DMS79 (cell line): ENCODE measurements at regions not wholly inside any gene's neighbourhood (a gene's known extent, or its start where the extent isn't known, plus 50 kb on each side); places are given as distances from the start of the nearest gene placed in this dataset.

Experiments used
- DNase-seq: peaks from one replicate; lab custom pipeline; 2025; lab: John Stamatoyannopoulos, UW

GRCh38 chr15:38672814-38673670 lies 108.4 kb upstream of the RASGRP1 start:
- DNase-seq = no peak

GRCh38 chr15:38674448-38674847 lies 109.8 kb upstream of the RASGRP1 start:
- no peak for DNase-seq

GRCh38 chr15:38678281-38678680 lies 113.7 kb upstream of the RASGRP1 start:
- no peak for DNase-seq

GRCh38 chr15:38680775-38681174 lies 116.2 kb upstream of the RASGRP1 start:
- DNase-seq = no peak

GRCh38 chr15:38682363-38682762 lies 117.7 kb upstream of the RASGRP1 start:
- no peak for DNase-seq

- no peak for DNase-seq
Measured at GRCh38 chr15:38682861-38683260, 118.2 kb upstream of the RASGRP1 start.

GRCh38 chr15:38683382-38684242 lies 119.0 kb upstream of the RASGRP1 start:
- no peak for DNase-seq

GRCh38 chr15:38684440-38685010 lies 119.9 kb upstream of the RASGRP1 start:
- no peak for DNase-seq

GRCh38 chr15:38685686-38686339 lies 121.2 kb upstream of the RASGRP1 start:
- no peak for DNase-seq

- DNase-seq = no peak
Measured at GRCh38 chr15:38687340-38687739, 122.7 kb upstream of the RASGRP1 start.

- no peak for DNase-seq
Measured at GRCh38 chr15:38687775-38688495, 123.3 kb upstream of the RASGRP1 start.

GRCh38 chr15:38688761-38689160 lies 124.1 kb upstream of the RASGRP1 start:
- no peak for DNase-seq

- no peak for DNase-seq
Measured at GRCh38 chr15:38689522-38689921, 124.9 kb upstream of the RASGRP1 start.

GRCh38 chr15:38690216-38690615 lies 125.6 kb upstream of the RASGRP1 start:
- DNase-seq = no peak

GRCh38 chr15:38690719-38691332 lies 126.2 kb upstream of the RASGRP1 start:
- DNase-seq = no peak

GRCh38 chr15:38691377-38691776 lies 126.8 kb upstream of the RASGRP1 start:
- no peak for DNase-seq

GRCh38 chr15:38691965-38692788 lies 127.6 kb upstream of the RASGRP1 start:
- DNase-seq = no peak

- DNase-seq = no peak
Measured at GRCh38 chr15:38692789-38693062, 128.1 kb upstream of the RASGRP1 start.

- DNase-seq = no peak
Measured at GRCh38 chr15:38695249-38696108, 130.9 kb upstream of the RASGRP1 start.
